ENCODE measurements at regions not wholly inside any gene's neighbourhood (a gene's known extent, or its start where the extent isn't known, plus 50 kb on each side); places are given as distances from the start of the nearest gene placed in this dataset.

DNA sequence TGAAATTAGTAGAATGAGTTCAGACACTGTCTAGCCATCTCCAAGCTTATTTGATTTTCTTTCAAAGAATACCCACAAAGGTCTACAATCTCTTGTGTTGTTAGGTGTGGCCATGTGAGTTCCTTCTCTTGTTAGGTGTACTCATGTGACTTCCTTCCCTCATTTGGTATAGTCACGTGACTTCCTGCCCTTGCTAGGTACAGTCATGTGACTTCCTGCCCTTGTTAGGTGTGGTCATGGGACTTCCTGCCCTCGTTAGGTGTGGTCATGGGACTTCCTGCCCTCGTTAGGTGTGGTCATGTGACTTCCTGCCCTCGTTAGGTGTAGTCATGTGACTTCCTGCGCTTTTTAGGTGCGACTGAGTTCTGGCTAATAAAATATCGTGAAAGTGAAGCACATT is 179.6 kb downstream of the TMX1 start:
- Histone ChIP-seq H3K9ac (ENCODE audit: low read length) (no peak overlapping the region), H3K4ac (ENCODE audit: low read depth, low read length) (no peak overlapping the region), H2BK12ac (ENCODE audit: low read length) (no peak overlapping the region), H2BK5ac (ENCODE audit: low read depth, low read length, poor library complexity) (no peak overlapping the region), H2BK120ac (ENCODE audit: insufficient read depth, low read length, poor library complexity) (no peak overlapping the region), H3K27me3 (ENCODE audit: insufficient read depth, low read length) (no peaks in the 10 kb centered on the region), H3K18ac (ENCODE audit: low read length) (no peak overlapping the region), H3K79me2 (ENCODE audit: control insufficient read depth, insufficient read depth, low read length, poor library complexity) (no peaks in the 10 kb centered on the region), H3K4me1 (ENCODE audit: control insufficient read depth in 1 of 2, insufficient read depth in 2 of 2, low read length in 2 of 2) (no peaks in the 10 kb centered on the region), H2AFZ (ENCODE audit: insufficient read depth, low read length, poor library complexity) (no peak overlapping the region), H3K14ac (ENCODE audit: low read length) (no peak overlapping the region), H3K27ac (ENCODE audit: low read depth, low read length) (no peak overlapping the region), H3K79me1 (ENCODE audit: low read length) (no peaks in the 10 kb centered on the region), H4K8ac (ENCODE audit: low read depth, low read length) (no peak overlapping the region), H3K4me2 (ENCODE audit: low read length) (no peak overlapping the region), H3K23ac (ENCODE audit: low read length) (peak overlapping the region; percentile 70), H3K4me3 (ENCODE audit: low read depth, low read length) (no peak overlapping the region), H2AK5ac (ENCODE audit: low read length) (no peak overlapping the region), H4K12ac (ENCODE audit: low read depth, low read length) (no peak overlapping the region), H3K36me3 (ENCODE audit: control insufficient read depth in 1 of 2, insufficient read depth in 2 of 2, low read length in 2 of 2) (peaks cover 2 to 3% of the 10 kb centered on the region in 2 experiments), H4K91ac (ENCODE audit: low read depth, low read length) (no peak overlapping the region), H3K9me3 (ENCODE audit: insufficient read depth, low read depth, low read length) (peaks cover 10% of the 10 kb centered on the region)
- no CpG with 5 or more reads among the region's 7 CpGs for WGBS (ENCODE audit: extremely low coverage, insufficient coverage, insufficient read length)
- no peak for DNase-seq

DNA sequence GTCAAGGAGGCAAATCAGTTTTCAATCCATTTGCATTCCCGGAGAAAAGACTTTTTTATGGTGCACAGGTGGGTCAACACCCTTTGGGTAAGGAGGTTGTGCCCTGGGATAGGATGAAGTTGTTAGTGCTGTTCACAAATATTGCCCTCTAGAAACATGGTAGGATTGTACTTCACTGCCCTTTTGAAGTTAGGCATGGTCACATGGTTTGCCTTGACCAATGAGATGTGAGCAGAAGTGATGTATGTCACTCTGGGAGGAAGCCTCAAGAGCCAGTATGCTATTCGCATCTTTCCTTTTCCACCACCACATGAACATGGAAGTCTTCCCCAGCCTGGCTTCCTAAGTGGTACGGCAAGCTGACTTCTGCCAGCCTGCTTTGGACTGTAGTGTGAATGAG is 182.7 kb downstream of the TMX1 start:
- no CpG with 5 or more reads among the region's 3 CpGs for WGBS (ENCODE audit: extremely low coverage, insufficient coverage, insufficient read length)

DNA sequence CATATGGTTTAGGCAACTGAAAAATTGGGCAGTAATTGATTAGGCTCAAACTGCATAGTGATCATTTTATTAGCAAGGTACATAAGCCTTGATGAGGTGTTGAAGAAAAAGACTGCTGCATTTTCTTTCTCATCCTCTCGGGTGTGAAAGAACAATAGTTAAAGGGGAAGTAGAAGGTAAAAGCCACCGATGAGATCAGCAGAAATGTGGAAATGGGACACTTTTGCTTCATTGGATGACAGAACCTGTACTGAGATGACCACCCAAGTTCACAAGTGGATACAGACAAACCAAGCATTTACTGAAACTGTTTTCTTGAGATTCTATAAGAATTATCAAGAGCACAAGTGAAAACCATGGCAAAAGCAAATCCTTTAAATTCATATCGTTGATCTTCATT is 184.0 kb downstream of the TMX1 start:
- no peak overlapping the region for H3K4me3 ChIP-seq (ENCODE audit: low read depth, low read length)
- H3K9ac ChIP-seq (ENCODE audit: low read length): no peak overlapping the region
- no peak overlapping the region for H4K8ac ChIP-seq (ENCODE audit: low read depth, low read length)
- H3K4me2 ChIP-seq (ENCODE audit: low read length): no peak overlapping the region
- H3K27me3 ChIP-seq (ENCODE audit: insufficient read depth, low read length): no peaks in the 10 kb centered on the region
- H3K36me3 ChIP-seq (ENCODE audit: control insufficient read depth in 1 of 2, insufficient read depth in 2 of 2, low read length in 2 of 2): peaks cover 0 to 2% of the 10 kb centered on the region in 2 experiments
- no peak overlapping the region for H2BK12ac ChIP-seq (ENCODE audit: low read length)
- peaks cover 3% of the 10 kb centered on the region for H3K9me3 ChIP-seq (ENCODE audit: insufficient read depth, low read depth, low read length)
- H3K79me2 ChIP-seq (ENCODE audit: control insufficient read depth, insufficient read depth, low read length, poor library complexity): no peaks in the 10 kb centered on the region
- no peak overlapping the region for H4K12ac ChIP-seq (ENCODE audit: low read depth, low read length)
- no peak overlapping the region for H2AK5ac ChIP-seq (ENCODE audit: low read length)
- WGBS (ENCODE audit: extremely low coverage, insufficient coverage, insufficient read length): no CpG with 5 or more reads among the region's 3 CpGs
- no peak overlapping the region for H3K27ac ChIP-seq (ENCODE audit: low read depth, low read length)
- H2AFZ ChIP-seq (ENCODE audit: insufficient read depth, low read length, poor library complexity): no peak overlapping the region
- peaks cover 0 to 2% of the 10 kb centered on the region in 2 experiments for H3K4me1 ChIP-seq (ENCODE audit: control insufficient read depth in 1 of 2, insufficient read depth in 2 of 2, low read length in 2 of 2)
- no peak overlapping the region for H3K23ac ChIP-seq (ENCODE audit: low read length)
- DNase-seq: no peak
- H4K91ac ChIP-seq (ENCODE audit: low read depth, low read length): no peak overlapping the region
- no peak overlapping the region for H2BK5ac ChIP-seq (ENCODE audit: low read depth, low read length, poor library complexity)
- H3K4ac ChIP-seq (ENCODE audit: low read depth, low read length): no peak overlapping the region
- H3K18ac ChIP-seq (ENCODE audit: low read length): no peak overlapping the region
- no peak overlapping the region for H2BK120ac ChIP-seq (ENCODE audit: insufficient read depth, low read length, poor library complexity)
- no peak overlapping the region for H3K14ac ChIP-seq (ENCODE audit: low read length)
- H3K79me1 ChIP-seq (ENCODE audit: low read length): no peaks in the 10 kb centered on the region

More for the DNA sequence above, 182.7 kb downstream of the TMX1 start:
- no peak overlapping the region for H3K23ac ChIP-seq (ENCODE audit: low read length)
- H3K36me3 ChIP-seq (ENCODE audit: control insufficient read depth in 1 of 2, insufficient read depth in 2 of 2, low read length in 2 of 2): peaks cover 2 to 3% of the 10 kb centered on the region in 2 experiments
- H2BK120ac ChIP-seq (ENCODE audit: insufficient read depth, low read length, poor library complexity): no peak overlapping the region
- no peak overlapping the region for H3K18ac ChIP-seq (ENCODE audit: low read length)
- no peak overlapping the region for H3K4me2 ChIP-seq (ENCODE audit: low read length)
- peaks cover 0 to 2% of the 10 kb centered on the region in 2 experiments for H3K4me1 ChIP-seq (ENCODE audit: control insufficient read depth in 1 of 2, insufficient read depth in 2 of 2, low read length in 2 of 2)
- no peak overlapping the region for H3K27ac ChIP-seq (ENCODE audit: low read depth, low read length)
- H4K91ac ChIP-seq (ENCODE audit: low read depth, low read length): no peak overlapping the region
- H3K4me3 ChIP-seq (ENCODE audit: low read depth, low read length): no peak overlapping the region
- H2AK5ac ChIP-seq (ENCODE audit: low read length): no peak overlapping the region
- no peak overlapping the region for H4K12ac ChIP-seq (ENCODE audit: low read depth, low read length)
- no peak overlapping the region for H2BK5ac ChIP-seq (ENCODE audit: low read depth, low read length, poor library complexity)
- H3K27me3 ChIP-seq (ENCODE audit: insufficient read depth, low read length): no peaks in the 10 kb centered on the region
- no peak overlapping the region for H4K8ac ChIP-seq (ENCODE audit: low read depth, low read length)
- no peaks in the 10 kb centered on the region for H3K79me2 ChIP-seq (ENCODE audit: control insufficient read depth, insufficient read depth, low read length, poor library complexity)
- H3K9ac ChIP-seq (ENCODE audit: low read length): no peak overlapping the region
- no peak for DNase-seq
- peaks cover 10% of the 10 kb centered on the region for H3K9me3 ChIP-seq (ENCODE audit: insufficient read depth, low read depth, low read length)
- H3K14ac ChIP-seq (ENCODE audit: low read length): no peak overlapping the region
- no peak overlapping the region for H2AFZ ChIP-seq (ENCODE audit: insufficient read depth, low read length, poor library complexity)
- no peak overlapping the region for H3K4ac ChIP-seq (ENCODE audit: low read depth, low read length)
- no peaks in the 10 kb centered on the region for H3K79me1 ChIP-seq (ENCODE audit: low read length)
- peak overlapping the region; percentile 25 for H2BK12ac ChIP-seq (ENCODE audit: low read length)

DNA sequence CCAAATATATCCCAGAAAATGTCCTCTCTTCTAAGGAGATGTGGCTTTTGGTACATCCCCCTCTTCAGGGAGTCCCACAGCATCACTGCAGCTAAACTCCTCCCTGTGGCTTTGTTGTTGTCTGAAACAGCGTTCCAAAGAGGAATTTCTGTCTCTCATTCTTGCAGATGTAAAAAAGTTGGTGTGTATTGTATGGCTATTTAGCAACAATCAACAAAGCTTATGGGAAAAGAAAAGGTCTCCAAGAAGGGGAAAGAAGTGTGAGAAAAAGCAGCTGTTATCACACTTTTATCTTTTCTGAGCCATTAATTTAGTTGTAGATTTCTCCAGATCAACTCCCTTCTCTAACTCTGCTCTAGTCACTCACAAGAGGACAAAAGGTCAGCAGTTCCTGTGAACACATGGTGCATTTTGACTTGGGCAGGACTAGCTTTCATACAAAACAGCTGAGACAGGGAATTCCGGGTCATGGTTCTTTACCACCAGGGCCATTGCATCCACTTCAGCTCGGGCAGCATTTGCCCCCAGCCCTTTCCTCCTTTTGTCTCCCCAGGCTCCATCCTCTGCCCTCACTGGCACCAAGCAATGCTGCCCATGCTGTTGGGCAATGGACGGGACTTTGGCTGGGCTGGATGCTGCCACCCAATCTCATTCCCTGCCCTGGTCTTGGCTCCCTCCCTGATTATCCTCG is 184.7 kb downstream of the TMX1 start:
- Histone ChIP-seq H4K8ac (ENCODE audit: low read depth, low read length) (no peak overlapping the region), H3K27ac (ENCODE audit: low read depth, low read length) (no peak overlapping the region), H3K79me1 (ENCODE audit: low read length) (no peaks in the 10 kb centered on the region), H3K9ac (ENCODE audit: low read length) (no peak overlapping the region), H2AK5ac (ENCODE audit: low read length) (peak overlapping the region; percentile 64), H3K18ac (ENCODE audit: low read length) (no peak overlapping the region), H3K27me3 (ENCODE audit: insufficient read depth, low read length) (no peaks in the 10 kb centered on the region), H3K36me3 (ENCODE audit: control insufficient read depth in 1 of 2, insufficient read depth in 2 of 2, low read length in 2 of 2) (peaks cover 0 to 1% of the 10 kb centered on the region in 2 experiments), H2BK12ac (ENCODE audit: low read length) (peak overlapping the region; percentile 8), H2AFZ (ENCODE audit: insufficient read depth, low read length, poor library complexity) (no peak overlapping the region), H3K4me2 (ENCODE audit: low read length) (no peak overlapping the region), H3K4ac (ENCODE audit: low read depth, low read length) (no peak overlapping the region), H2BK120ac (ENCODE audit: insufficient read depth, low read length, poor library complexity) (peak overlapping the region; percentile 30), H3K9me3 (ENCODE audit: insufficient read depth, low read depth, low read length) (peaks cover 2% of the 10 kb centered on the region), H3K23ac (ENCODE audit: low read length) (no peak overlapping the region), H3K4me3 (ENCODE audit: low read depth, low read length) (peak overlapping the region; percentile 0), H2BK5ac (ENCODE audit: low read depth, low read length, poor library complexity) (no peak overlapping the region), H3K14ac (ENCODE audit: low read length) (no peak overlapping the region), H4K12ac (ENCODE audit: low read depth, low read length) (no peak overlapping the region), H3K79me2 (ENCODE audit: control insufficient read depth, insufficient read depth, low read length, poor library complexity) (no peaks in the 10 kb centered on the region), H3K4me1 (ENCODE audit: control insufficient read depth in 1 of 2, insufficient read depth in 2 of 2, low read length in 2 of 2) (peaks cover 0 to 2% of the 10 kb centered on the region in 2 experiments), H4K91ac (ENCODE audit: low read depth, low read length) (no peak overlapping the region)
- WGBS (ENCODE audit: extremely low coverage, insufficient coverage, insufficient read length): no CpG with 5 or more reads among the region's 5 CpGs
- no peak for DNase-seq

All from trophoblast cell (in vitro differentiated cells and primary cell).